Muscle of leg (tissue), 3 donors: ENCODE measurements at regions not wholly inside any gene's neighbourhood (a gene's known extent, or its start where the extent isn't known, plus 50 kb on each side); places are given as distances from the start of the nearest gene placed in this dataset.

Experiments
- DNase-seq: peaks from one replicate; pipeline ENCODE4 v3.0.0; 2013
- H3K27ac ChIP-seq: one replicate; pipeline ENCODE4 v1.5.1; 2013; ENCODE audit warnings: mild to moderate bottlenecking, low read length, control low read depth
- H3K27me3 ChIP-seq: one replicate; pipeline ENCODE4 v1.6.1; 2013; ENCODE audit warnings: low read length; ENCODE audit not compliant: control insufficient read depth, insufficient read depth
- H3K36me3 ChIP-seq: one replicate; pipeline ENCODE4 v1.6.1; 2013; ENCODE audit warnings: low read length; ENCODE audit not compliant: control insufficient read depth, insufficient read depth
- H3K4me1 ChIP-seq: one replicate; pipeline ENCODE4 v1.6.1; 2013; ENCODE audit warnings: low read length; ENCODE audit not compliant: control insufficient read depth, insufficient read depth
- H3K4me3 ChIP-seq: one replicate; pipeline ENCODE4 v1.5.1; 2013; ENCODE audit warnings: low read length, control low read depth
- H3K9me3 ChIP-seq: replicated peaks from 2 replicates; pipeline ENCODE4 v1.6.1; 2013; ENCODE audit warnings: low read depth, low read length; ENCODE audit not compliant: control insufficient read depth
- whole genome bisulfite sequencing: methylation state at CpG from one replicate; pipeline ENCODE4 v1.1.5; 2013; ENCODE audit warnings: missing lambda C conversion rate; ENCODE audit not compliant: insufficient coverage; 5-methylcytosine and 5-hydroxymethylcytosine counted together

- no peaks in the 10 kb centered on the region for H3K4me1 ChIP-seq
- H3K4me3 ChIP-seq, result no peak overlapping the region
- H3K27me3 ChIP-seq, result no peaks in the 10 kb centered on the region
- no peaks in the 10 kb centered on the region for H3K9me3 ChIP-seq
- no peak overlapping the region for H3K27ac ChIP-seq
- no peaks in the 10 kb centered on the region for H3K36me3 ChIP-seq
- 89% methylated on average over 2 of the region's 3 CpGs for WGBS
- no peak for DNase-seq
Observed at GRCh38 chr14:62031504-62031903, 269.3 kb downstream of the SNAPC1 start.

GRCh38 chr14:62053188-62053587 lies 291.0 kb downstream of the SNAPC1 start:
- H3K4me1 ChIP-seq, result no peaks in the 10 kb centered on the region
- no peaks in the 10 kb centered on the region for H3K27me3 ChIP-seq
- 86% methylated on average over 2 of the region's 3 CpGs for WGBS
- peak; percentile 18 for DNase-seq
- no peaks in the 10 kb centered on the region for H3K9me3 ChIP-seq
- no peak overlapping the region for H3K4me3 ChIP-seq
- no peak overlapping the region for H3K27ac ChIP-seq
- H3K36me3 ChIP-seq, result no peaks in the 10 kb centered on the region

- H3K36me3 ChIP-seq, result no peaks in the 10 kb centered on the region
- WGBS, result 94% methylated on average over 25 of the region's 27 CpGs
Observed at GRCh38 chr14:62056789-62057188, 294.6 kb downstream of the SNAPC1 start.

GRCh38 chr14:62062645-62063044 lies 300.4 kb downstream of the SNAPC1 start:
- no peak overlapping the region for H3K27ac ChIP-seq
- no peaks in the 10 kb centered on the region for H3K9me3 ChIP-seq
- H3K4me1 ChIP-seq, result no peaks in the 10 kb centered on the region
- no peaks in the 10 kb centered on the region for H3K27me3 ChIP-seq
- H3K36me3 ChIP-seq, result no peaks in the 10 kb centered on the region
- WGBS, result no CpG with 5 or more reads among the region's 5 CpGs
- DNase-seq, result no peak
- no peak overlapping the region for H3K4me3 ChIP-seq

More at GRCh38 chr14:62056789-62057188, 294.6 kb downstream of the SNAPC1 start:
- no peaks in the 10 kb centered on the region for H3K27me3 ChIP-seq
- no peak overlapping the region for H3K27ac ChIP-seq
- H3K4me3 ChIP-seq, result no peak overlapping the region
- no peaks in the 10 kb centered on the region for H3K9me3 ChIP-seq
- no peak for DNase-seq
- no peaks in the 10 kb centered on the region for H3K4me1 ChIP-seq

GRCh38 chr14:62064751-62065323 lies 302.6 kb downstream of the SNAPC1 start:
- H3K27me3 ChIP-seq, result no peaks in the 10 kb centered on the region
- no peak overlapping the region for H3K4me3 ChIP-seq
- no peaks in the 10 kb centered on the region for H3K4me1 ChIP-seq
- no CpG with 5 or more reads among the region's 3 CpGs for WGBS
- H3K36me3 ChIP-seq, result no peaks in the 10 kb centered on the region
- H3K9me3 ChIP-seq, result no peaks in the 10 kb centered on the region
- no peak overlapping the region for H3K27ac ChIP-seq
- peak; percentile 15 for DNase-seq

- WGBS, result 85% methylated on average over 2 of the region's 2 CpGs
- H3K9me3 ChIP-seq, result no peaks in the 10 kb centered on the region
- H3K27ac ChIP-seq, result no peak overlapping the region
Observed at GRCh38 chr14:62066304-62066703, 304.1 kb downstream of the SNAPC1 start.

GRCh38 chr14:62071039-62071438 lies 308.8 kb downstream of the SNAPC1 start:
- H3K36me3 ChIP-seq, result no peaks in the 10 kb centered on the region
- no CpG with 5 or more reads among the region's 2 CpGs for WGBS
- no peak overlapping the region for H3K27ac ChIP-seq
- H3K4me1 ChIP-seq, result no peaks in the 10 kb centered on the region
- no peak for DNase-seq
- no peaks in the 10 kb centered on the region for H3K9me3 ChIP-seq
- H3K27me3 ChIP-seq, result no peaks in the 10 kb centered on the region
- no peak overlapping the region for H3K4me3 ChIP-seq

More at GRCh38 chr14:62066304-62066703, 304.1 kb downstream of the SNAPC1 start:
- no peak overlapping the region for H3K4me3 ChIP-seq
- no peaks in the 10 kb centered on the region for H3K4me1 ChIP-seq
- no peak for DNase-seq
- no peaks in the 10 kb centered on the region for H3K27me3 ChIP-seq
- H3K36me3 ChIP-seq, result no peaks in the 10 kb centered on the region

GRCh38 chr14:62076368-62076767 lies 314.1 kb downstream of the SNAPC1 start:
- H3K27me3 ChIP-seq, result no peaks in the 10 kb centered on the region
- no peaks in the 10 kb centered on the region for H3K9me3 ChIP-seq
- no CpG with 5 or more reads among the region's 4 CpGs for WGBS
- no peaks in the 10 kb centered on the region for H3K4me1 ChIP-seq
- H3K36me3 ChIP-seq, result no peaks in the 10 kb centered on the region
- no peak overlapping the region for H3K4me3 ChIP-seq
- no peak for DNase-seq
- H3K27ac ChIP-seq, result no peak overlapping the region

GRCh38 chr14:62076825-62077605 lies 314.8 kb downstream of the SNAPC1 start:
- DNase-seq, result no peak
- Histone ChIP-seq H3K27me3 (no peaks in the 10 kb centered on the region), H3K36me3 (no peaks in the 10 kb centered on the region), H3K27ac (no peak overlapping the region), H3K4me1 (no peaks in the 10 kb centered on the region), H3K4me3 (no peak overlapping the region), H3K9me3 (no peaks in the 10 kb centered on the region)
- no CpG with 5 or more reads among the region's 6 CpGs for WGBS

- no peak for DNase-seq
- Histone ChIP-seq H3K4me3 (no peak overlapping the region), H3K4me1 (no peaks in the 10 kb centered on the region), H3K36me3 (no peaks in the 10 kb centered on the region), H3K27me3 (no peaks in the 10 kb centered on the region), H3K9me3 (no peaks in the 10 kb centered on the region), H3K27ac (no peak overlapping the region)
- WGBS, result no CpG with 5 or more reads among the region's 4 CpGs
Observed at GRCh38 chr14:62077676-62078261, 315.5 kb downstream of the SNAPC1 start.
